ENCODE measurements at regions not wholly inside any gene's neighbourhood (a gene's known extent, or its start where the extent isn't known, plus 50 kb on each side); places are given as distances from the start of the nearest gene placed in this dataset.

GRCh38 chr16:27723711-27724481 lies 174.0 kb downstream of the KATNIP start:
- H3K4me3 ChIP-seq = no peak overlapping the region
- WGBS (ENCODE audit: insufficient coverage, low coverage, missing lambda C conversion rate) = 54% methylated on average over 15 of the region's 15 CpGs
- H3K9ac ChIP-seq (ENCODE audit: insufficient read depth in 1 of 2, low read depth in 2 of 2, low read length in 2 of 2) = no peak overlapping the region
- no peaks in the 10 kb centered on the region for H3K9me1 ChIP-seq (ENCODE audit: control insufficient read depth, insufficient read depth, low read length)
- CTCF ChIA-PET (ENCODE audit: low intra/inter-chr PET ratio) = no interaction called here
- POLR2A ChIA-PET = interaction anchor here (0.6 kb wide), 1 partner anchor 135 kb away, joined by 3 read pairs; no protein-coding TSS in a partner anchor
- in situ Hi-C loops (cut with MboI) = no loop called here
- intact Hi-C loops (cut with micrococcal nuclease) = no loop called here
- no peaks in the 10 kb centered on the region for H4K20me1 ChIP-seq (replicated peaks; ENCODE audit: control insufficient read depth, insufficient read depth, low read length)
- no peaks in the 10 kb centered on the region for H3K9me3 ChIP-seq (replicated peaks; ENCODE audit: control insufficient read depth, insufficient read depth, low read depth, low read length)
- no peaks in the 10 kb centered on the region; a peak in 2 of 5 replicates for H3K4me1 ChIP-seq (replicated peaks in 1 of 2; ENCODE audit: control insufficient read depth in 2 of 2, insufficient read depth in 2 of 2, low read length in 2 of 2)
- no peaks in the 10 kb centered on the region for H3K36me3 ChIP-seq (ENCODE audit: control insufficient read depth, insufficient read depth, low read length)
- ATAC-seq (no peak), FAIRE-seq (no peak), DNase-seq (ENCODE audit: extremely low read depth in 1 of 4, low spot score in 3 of 4) (no peak)
- no peak overlapping the region for H3K27ac ChIP-seq (ENCODE audit: extremely low read depth, low read depth, low read length)
- no peaks in the 10 kb centered on the region for H3K27me3 ChIP-seq (ENCODE audit: control insufficient read depth in 2 of 2, insufficient read depth in 2 of 2, low read length in 2 of 2)
- H3K4me2 ChIP-seq (ENCODE audit: insufficient read depth, low read length) = no peak overlapping the region
- no peak overlapping the region for H2AFZ ChIP-seq (ENCODE audit: low read depth, low read length)
- BruUV-seq (replicated peaks) = no TSS peak
- H3K79me2 ChIP-seq (ENCODE audit: control insufficient read depth, insufficient read depth, low read length) = no peaks in the 10 kb centered on the region
- TF ChIP-seq CREBBP (IDR thresholded peaks at IDR 0.05; ENCODE audit: low read depth, low read length) = no peak
- TF ChIP-seq BCL6 (CRISPR knock-in tag; IDR thresholded peaks at IDR 0.05) = no peak
- no peak for TF ChIP-seq MCM3 (IDR thresholded peaks at IDR 0.05)
- TF ChIP-seq RERE (CRISPR knock-in tag; IDR thresholded peaks at IDR 0.05; ENCODE audit: borderline replicate concordance) = no peak
- TF ChIP-seq ZNF778 (CRISPR knock-in tag; IDR thresholded peaks at IDR 0.05) = no peak
- no peak for TF ChIP-seq PHB (CRISPR knock-in tag; IDR thresholded peaks at IDR 0.05)
- TF ChIP-seq IRF2 (CRISPR knock-in tag; IDR thresholded peaks at IDR 0.05) = no peak
- TF ChIP-seq MLLT1 (IDR thresholded peaks at IDR 0.05) = no peak
- no peak for TF ChIP-seq STAT5B (CRISPR knock-in tag; IDR thresholded peaks at IDR 0.05)
- no peak for TF ChIP-seq MTA3 (IDR thresholded peaks at IDR 0.05; ENCODE audit: borderline replicate concordance)
- TF ChIP-seq MTF1 (CRISPR knock-in tag; IDR thresholded peaks at IDR 0.05; ENCODE audit: borderline replicate concordance) = no peak
- no peak for TF ChIP-seq NCOA1 (IDR thresholded peaks at IDR 0.05; ENCODE audit: low read depth)
- TF ChIP-seq E2F3 (CRISPR knock-in tag; IDR thresholded peaks at IDR 0.05) = no peak
- TF ChIP-seq CHCHD3 (CRISPR knock-in tag; IDR thresholded peaks at IDR 0.05) = no peak
- TF ChIP-seq MCM2 (IDR thresholded peaks at IDR 0.05; ENCODE audit: low read depth) = no peak
- TF ChIP-seq MCM5 (IDR thresholded peaks at IDR 0.05; ENCODE audit: low read depth) = no peak
- no peak for TF ChIP-seq DDX20 (tag; IDR thresholded peaks at IDR 0.05; ENCODE audit: low read depth)
- no peak for TF ChIP-seq FOXK2 (conservative IDR thresholded peaks at IDR 0.05 in 1 of 2, IDR thresholded peaks at IDR 0.05 in 1 of 2; ENCODE audit: low read depth in 2 of 2)
